ENCODE measurements at regions not wholly inside any gene's neighbourhood (a gene's known extent, or its start where the extent isn't known, plus 50 kb on each side); places are given as distances from the start of the nearest gene placed in this dataset.

- DNase-seq (ENCODE audit: low spot score), result no peak
- no peak overlapping the region for H3K9ac ChIP-seq (ENCODE audit: low read depth in 1 of 2, low read length in 2 of 2)
- H3K36me3 ChIP-seq (ENCODE audit: control insufficient read depth in 4 of 4, insufficient read depth in 3 of 4, low read depth in 1 of 4, low read length in 3 of 4), result no peaks in the 10 kb centered on the region
- no peak overlapping the region for H3K4me3 ChIP-seq (ENCODE audit: low read depth in 1 of 3, low read length in 3 of 3)
- no peaks in the 10 kb centered on the region for H3K4me1 ChIP-seq (ENCODE audit: control insufficient read depth in 4 of 4, insufficient read depth in 4 of 4, low read length in 3 of 4)
- no peaks in the 10 kb centered on the region for H3K9me3 ChIP-seq (ENCODE audit: control insufficient read depth in 4 of 4, low read length in 3 of 4)
- TF ChIP-seq RXRA (IDR thresholded peaks at IDR 0.05), result no peak
- TF ChIP-seq FOXA1 (IDR thresholded peaks at IDR 0.05), result no peak
- TF ChIP-seq HNF4G (IDR thresholded peaks at IDR 0.05), result no peak
- no peak for TF ChIP-seq GABPA (IDR thresholded peaks at IDR 0.05 in 1 of 2, conservative IDR thresholded peaks at IDR 0.05 in 1 of 2)
- TF ChIP-seq NR2F2 (IDR thresholded peaks at IDR 0.05), result no peak
- no peak for TF ChIP-seq MAX (IDR thresholded peaks at IDR 0.05)
- no peak for TF ChIP-seq YY1 (IDR thresholded peaks at IDR 0.05)
- TF ChIP-seq FOXA2 (IDR thresholded peaks at IDR 0.05), result no peak
- TF ChIP-seq HNF4A (conservative IDR thresholded peaks at IDR 0.05), result no peak
- no peak for TF ChIP-seq RAD21 (IDR thresholded peaks at IDR 0.05)
- TF ChIP-seq, protein P1, sequence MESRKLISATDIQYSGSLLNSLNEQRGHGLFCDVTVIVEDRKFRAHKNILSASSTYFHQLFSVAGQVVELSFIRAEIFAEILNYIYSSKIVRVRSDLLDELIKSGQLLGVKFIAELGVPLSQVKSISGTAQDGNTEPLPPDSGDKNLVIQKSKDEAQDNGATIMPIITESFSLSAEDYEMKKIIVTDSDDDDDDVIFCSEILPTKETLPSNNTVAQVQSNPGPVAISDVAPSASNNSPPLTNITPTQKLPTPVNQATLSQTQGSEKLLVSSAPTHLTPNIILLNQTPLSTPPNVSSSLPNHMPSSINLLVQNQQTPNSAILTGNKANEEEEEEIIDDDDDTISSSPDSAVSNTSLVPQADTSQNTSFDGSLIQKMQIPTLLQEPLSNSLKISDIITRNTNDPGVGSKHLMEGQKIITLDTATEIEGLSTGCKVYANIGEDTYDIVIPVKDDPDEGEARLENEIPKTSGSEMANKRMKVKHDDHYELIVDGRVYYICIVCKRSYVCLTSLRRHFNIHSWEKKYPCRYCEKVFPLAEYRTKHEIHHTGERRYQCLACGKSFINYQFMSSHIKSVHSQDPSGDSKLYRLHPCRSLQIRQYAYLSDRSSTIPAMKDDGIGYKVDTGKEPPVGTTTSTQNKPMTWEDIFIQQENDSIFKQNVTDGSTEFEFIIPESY (IDR thresholded peaks at IDR 0.05), result no peak
- TF ChIP-seq, protein P2, sequence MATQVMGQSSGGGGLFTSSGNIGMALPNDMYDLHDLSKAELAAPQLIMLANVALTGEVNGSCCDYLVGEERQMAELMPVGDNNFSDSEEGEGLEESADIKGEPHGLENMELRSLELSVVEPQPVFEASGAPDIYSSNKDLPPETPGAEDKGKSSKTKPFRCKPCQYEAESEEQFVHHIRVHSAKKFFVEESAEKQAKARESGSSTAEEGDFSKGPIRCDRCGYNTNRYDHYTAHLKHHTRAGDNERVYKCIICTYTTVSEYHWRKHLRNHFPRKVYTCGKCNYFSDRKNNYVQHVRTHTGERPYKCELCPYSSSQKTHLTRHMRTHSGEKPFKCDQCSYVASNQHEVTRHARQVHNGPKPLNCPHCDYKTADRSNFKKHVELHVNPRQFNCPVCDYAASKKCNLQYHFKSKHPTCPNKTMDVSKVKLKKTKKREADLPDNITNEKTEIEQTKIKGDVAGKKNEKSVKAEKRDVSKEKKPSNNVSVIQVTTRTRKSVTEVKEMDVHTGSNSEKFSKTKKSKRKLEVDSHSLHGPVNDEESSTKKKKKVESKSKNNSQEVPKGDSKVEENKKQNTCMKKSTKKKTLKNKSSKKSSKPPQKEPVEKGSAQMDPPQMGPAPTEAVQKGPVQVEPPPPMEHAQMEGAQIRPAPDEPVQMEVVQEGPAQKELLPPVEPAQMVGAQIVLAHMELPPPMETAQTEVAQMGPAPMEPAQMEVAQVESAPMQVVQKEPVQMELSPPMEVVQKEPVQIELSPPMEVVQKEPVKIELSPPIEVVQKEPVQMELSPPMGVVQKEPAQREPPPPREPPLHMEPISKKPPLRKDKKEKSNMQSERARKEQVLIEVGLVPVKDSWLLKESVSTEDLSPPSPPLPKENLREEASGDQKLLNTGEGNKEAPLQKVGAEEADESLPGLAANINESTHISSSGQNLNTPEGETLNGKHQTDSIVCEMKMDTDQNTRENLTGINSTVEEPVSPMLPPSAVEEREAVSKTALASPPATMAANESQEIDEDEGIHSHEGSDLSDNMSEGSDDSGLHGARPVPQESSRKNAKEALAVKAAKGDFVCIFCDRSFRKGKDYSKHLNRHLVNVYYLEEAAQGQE (IDR thresholded peaks at IDR 0.05), result no peak
- TF ChIP-seq EGR1 (IDR thresholded peaks at IDR 0.05; ENCODE audit: low read depth in 2 of 2), result no peak
- no peak for TF ChIP-seq CTCF (IDR thresholded peaks at IDR 0.05; ENCODE audit: low read depth, low read length, missing input control)
- TF ChIP-seq SP1 (IDR thresholded peaks at IDR 0.05), result no peak
- no peak for TF ChIP-seq ATF3 (IDR thresholded peaks at IDR 0.05)
- peaks cover 0 to 2% (median 0%) of the 10 kb centered on the region in 4 donors for H3K27me3 ChIP-seq (ENCODE audit: control insufficient read depth in 4 of 4, insufficient read depth in 4 of 4, low read length in 3 of 4)
- no peak overlapping the region for H3K27ac ChIP-seq (ENCODE audit: low read depth in 1 of 2, low read length in 2 of 2)
These were observed 242.0 kb upstream of the TBX18 start for GRCh38 chr6:85006362-85006761.

DNA sequence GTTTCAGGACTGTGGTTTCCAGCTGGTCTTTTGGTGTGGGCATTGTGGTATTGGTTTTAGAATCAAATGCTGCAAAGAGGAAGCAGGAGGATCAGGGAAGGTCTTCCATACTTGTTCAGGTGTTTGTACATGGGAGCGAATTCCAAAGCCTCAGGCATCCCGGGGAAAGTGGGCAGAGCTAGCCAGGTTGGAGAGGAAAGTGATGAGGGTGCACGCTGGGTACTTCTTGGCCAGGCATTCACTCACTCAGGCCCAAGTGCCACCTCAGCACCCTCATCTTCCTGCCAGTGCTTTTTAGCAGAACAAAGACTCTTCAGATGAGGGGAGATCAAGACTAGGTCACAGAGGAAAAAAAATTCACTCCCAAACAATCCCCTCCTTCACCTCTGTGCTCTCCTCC, 241.1 kb upstream of the TBX18 start:
- DNase-seq (ENCODE audit: low spot score), result no peak
- no peaks in the 10 kb centered on the region for H3K36me3 ChIP-seq (ENCODE audit: control insufficient read depth in 4 of 4, insufficient read depth in 3 of 4, low read depth in 1 of 4, low read length in 3 of 4)
- WGBS, result 57% methylated on average over 3 of the region's 3 CpGs
- no peaks in the 10 kb centered on the region for H3K27me3 ChIP-seq (ENCODE audit: control insufficient read depth in 4 of 4, insufficient read depth in 4 of 4, low read length in 3 of 4)
- no peak overlapping the region for H3K9ac ChIP-seq (ENCODE audit: low read depth in 1 of 2, low read length in 2 of 2)
- no peaks in the 10 kb centered on the region for H3K4me1 ChIP-seq (ENCODE audit: control insufficient read depth in 4 of 4, insufficient read depth in 4 of 4, low read length in 3 of 4)
- no peaks in the 10 kb centered on the region for H3K9me3 ChIP-seq (ENCODE audit: control insufficient read depth in 4 of 4, low read length in 3 of 4)
- TF ChIP-seq YY1 (IDR thresholded peaks at IDR 0.05), result no peak
- no peak for TF ChIP-seq NR2F2 (IDR thresholded peaks at IDR 0.05)
- no peak for TF ChIP-seq ATF3 (IDR thresholded peaks at IDR 0.05)
- TF ChIP-seq, protein P1 (IDR thresholded peaks at IDR 0.05), result no peak
- TF ChIP-seq TAF1 (conservative IDR thresholded peaks at IDR 0.05), result no peak
- no peak for TF ChIP-seq MAX (IDR thresholded peaks at IDR 0.05)
- no peak for TF ChIP-seq JUND (IDR thresholded peaks at IDR 0.05)
- TF ChIP-seq RXRA (IDR thresholded peaks at IDR 0.05), result no peak
- no peak for TF ChIP-seq HNF4G (IDR thresholded peaks at IDR 0.05)
- no peak for TF ChIP-seq CTCF (IDR thresholded peaks at IDR 0.05; ENCODE audit: low read depth, low read length, missing input control)
- no peak for TF ChIP-seq FOXA1 (IDR thresholded peaks at IDR 0.05)
- no peak overlapping the region for H3K4me3 ChIP-seq (ENCODE audit: low read depth in 1 of 3, low read length in 3 of 3)
- H3K27ac ChIP-seq (ENCODE audit: low read depth in 1 of 2, low read length in 2 of 2), result no peak overlapping the region
